AG09309 (cell line): ENCODE measurements at regions not wholly inside any gene's neighbourhood (a gene's known extent, or its start where the extent isn't known, plus 50 kb on each side); places are given as distances from the start of the nearest gene placed in this dataset.

Experiments used
- DNase-seq: peaks from one replicate; pipeline ENCODE4 v3.0.0-alpha.2; 2010; ENCODE audit warnings: low read depth
- H3K4me3 ChIP-seq: 2 replicates; pipeline ENCODE4 v1.5.1; 2011; ENCODE audit warnings: mild to moderate bottlenecking, low read depth, low read length, moderate library complexity; ENCODE audit not compliant: control insufficient read depth
- CTCF ChIP-seq: IDR thresholded peaks from 2 replicates; pipeline ENCODE4 v1.5.1; 2011; ENCODE audit warnings: mild to moderate bottlenecking, low read depth, low read length, inconsistent platforms; ENCODE audit not compliant: insufficient read depth, control insufficient read depth; ENCODE audit errors: missing control alignments

- no peak overlapping the region for H3K4me3 ChIP-seq
- no peak for DNase-seq
- no peak for TF ChIP-seq CTCF
These were observed 1108.3 kb upstream of the KLHL29 start for GRCh38 chr2:22276696-22277095.

- no peak for DNase-seq
- TF ChIP-seq CTCF = no peak
- H3K4me3 ChIP-seq = no peak overlapping the region
These were observed 1105.4 kb upstream of the KLHL29 start for GRCh38 chr2:22279541-22279940.

GRCh38 chr2:22281033-22281432 is 1103.9 kb upstream of the KLHL29 start:
- TF ChIP-seq CTCF = no peak
- H3K4me3 ChIP-seq = no peak overlapping the region
- no peak for DNase-seq

- H3K4me3 ChIP-seq = no peak overlapping the region
These were observed 1102.8 kb upstream of the KLHL29 start for GRCh38 chr2:22282220-22282619.

GRCh38 chr2:22282916-22283315 is 1102.1 kb upstream of the KLHL29 start:
- no peak overlapping the region for H3K4me3 ChIP-seq
- no peak for DNase-seq
- TF ChIP-seq CTCF = no peak

More at GRCh38 chr2:22282220-22282619, 1102.8 kb upstream of the KLHL29 start:
- no peak for TF ChIP-seq CTCF
- DNase-seq = no peak

GRCh38 chr2:22283436-22283835 is 1101.5 kb upstream of the KLHL29 start:
- no peak for TF ChIP-seq CTCF
- no peak for DNase-seq
- no peak overlapping the region for H3K4me3 ChIP-seq

- no peak for TF ChIP-seq CTCF
- no peak for DNase-seq
- H3K4me3 ChIP-seq = no peak overlapping the region
These were observed 1094.7 kb upstream of the KLHL29 start for GRCh38 chr2:22290302-22290701.
